ELF-1 (cell line): ENCODE measurements at regions not wholly inside any gene's neighbourhood (a gene's known extent, or its start where the extent isn't known, plus 50 kb on each side); places are given as distances from the start of the nearest gene placed in this dataset.
"Not testable (repeated sequence)": the region's sequence is repeated elsewhere in the genome, so short reads cannot be mapped to it uniquely, and the experiment has no call there.

Experiments
- DNase-seq: peaks from one replicate; pipeline ENCODE4 v3.0.0-alpha.2; 2016; ENCODE audit warnings: low read depth, low spot score

DNA sequence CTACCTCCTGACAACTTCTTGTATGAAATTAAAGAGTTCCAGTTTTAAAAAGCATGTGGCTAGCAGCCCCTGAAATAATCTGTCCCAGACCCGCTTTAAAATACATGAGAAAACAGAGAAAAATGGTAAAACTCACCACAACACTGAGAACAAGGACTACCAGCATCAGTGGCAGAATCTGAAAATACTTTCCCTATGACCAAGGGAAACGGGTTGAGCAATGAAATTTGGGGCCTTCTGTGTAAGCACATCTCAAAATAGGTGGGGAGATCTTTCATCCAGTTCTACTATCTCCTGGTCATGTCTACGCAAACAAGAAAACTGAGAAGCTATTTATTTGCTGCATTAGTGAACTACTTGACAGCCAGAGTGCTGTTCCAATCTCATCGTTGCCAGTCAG is 172.3 kb downstream of the LNPK start:
- DNase-seq: no peak

DNA sequence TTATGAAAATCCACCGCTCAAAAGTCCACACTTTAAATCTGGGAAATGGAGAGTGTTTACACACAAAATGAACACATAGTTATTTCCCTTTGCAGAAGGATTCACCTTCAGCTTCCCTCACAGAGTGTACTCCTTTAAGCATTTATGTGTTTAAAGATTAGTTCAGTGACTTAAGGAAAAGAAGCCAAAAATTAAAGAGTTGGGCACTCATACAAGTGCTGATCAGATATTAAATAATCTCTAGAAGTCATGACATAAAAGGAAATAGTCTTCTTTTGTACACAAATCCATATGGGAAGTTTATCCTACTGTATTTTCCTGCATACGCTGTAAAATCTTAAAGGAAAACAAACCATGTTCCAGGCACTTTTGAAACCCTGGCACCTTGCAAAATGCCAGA is 174.2 kb downstream of the LNPK start:
- no peak for DNase-seq

DNA sequence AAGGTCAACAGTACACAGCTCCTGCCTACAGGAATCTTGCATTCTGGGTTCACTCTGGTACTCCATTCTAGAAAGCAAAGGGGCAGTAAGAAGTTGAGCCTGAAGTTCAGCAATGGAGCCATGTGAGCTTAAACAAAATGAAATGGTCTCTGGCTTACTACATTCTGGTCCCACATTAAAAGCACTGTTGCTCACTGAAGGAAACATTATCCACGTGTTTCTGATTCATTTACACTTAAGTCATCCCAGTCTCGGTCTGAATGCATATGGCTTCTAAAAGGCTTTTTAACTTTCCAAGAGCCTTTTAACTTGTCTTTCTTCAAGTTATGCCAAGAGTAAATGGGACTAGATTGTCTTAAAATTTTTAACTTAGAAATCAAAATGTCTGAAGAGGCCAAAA is 177.8 kb downstream of the LNPK start:
- DNase-seq: no peak

DNA sequence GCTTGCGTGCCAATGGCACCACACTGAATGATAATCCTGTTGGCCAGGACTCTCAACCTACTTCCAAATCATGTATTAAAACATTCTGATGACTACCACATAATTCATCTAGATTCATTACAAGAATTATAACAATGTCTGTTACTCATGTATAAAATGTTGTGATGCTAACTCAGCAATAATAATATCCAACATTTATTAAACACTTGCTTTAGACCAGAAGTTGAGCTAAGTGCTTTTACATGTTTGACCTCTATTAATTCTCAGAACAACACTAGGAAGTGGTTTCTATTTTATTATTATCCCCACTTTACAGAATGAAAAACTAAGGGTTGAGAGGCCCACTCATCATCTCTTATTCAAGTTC is 178.4 kb downstream of the LNPK start:
- no peak for DNase-seq

DNA sequence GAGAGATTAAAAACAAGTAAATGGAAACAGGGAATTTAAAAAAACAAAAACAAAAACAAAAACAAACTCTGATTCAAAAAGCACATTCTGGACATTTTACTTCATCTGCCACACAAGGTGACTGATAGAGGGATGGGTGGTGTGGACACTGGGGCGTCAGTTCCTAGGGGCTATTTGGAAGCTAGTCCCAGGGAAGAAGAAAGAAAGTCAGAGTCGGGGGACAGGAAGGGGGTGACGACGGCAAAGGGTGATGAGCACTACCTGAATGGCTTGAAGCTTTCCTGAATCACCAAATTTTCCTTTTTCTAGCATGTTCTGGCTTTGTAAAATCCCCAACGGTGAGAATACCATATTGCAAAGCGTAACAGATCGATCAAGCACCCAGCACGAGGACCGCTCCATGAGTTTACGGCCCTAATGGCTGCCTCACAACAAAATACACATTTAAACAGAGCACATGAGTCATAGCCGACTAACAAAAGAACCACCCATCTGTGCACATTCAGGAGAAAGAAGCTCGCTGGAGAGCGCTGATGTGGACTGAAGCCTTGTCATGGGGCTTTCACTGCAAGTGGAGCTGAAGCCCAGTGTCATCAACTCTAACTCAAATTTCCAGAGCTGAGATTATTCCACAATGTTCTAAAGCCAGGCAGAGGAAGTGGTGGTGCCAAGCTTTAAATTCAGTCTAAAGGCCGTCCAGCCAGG is 178.9 kb downstream of the LNPK start:
- DNase-seq: no peak

DNA sequence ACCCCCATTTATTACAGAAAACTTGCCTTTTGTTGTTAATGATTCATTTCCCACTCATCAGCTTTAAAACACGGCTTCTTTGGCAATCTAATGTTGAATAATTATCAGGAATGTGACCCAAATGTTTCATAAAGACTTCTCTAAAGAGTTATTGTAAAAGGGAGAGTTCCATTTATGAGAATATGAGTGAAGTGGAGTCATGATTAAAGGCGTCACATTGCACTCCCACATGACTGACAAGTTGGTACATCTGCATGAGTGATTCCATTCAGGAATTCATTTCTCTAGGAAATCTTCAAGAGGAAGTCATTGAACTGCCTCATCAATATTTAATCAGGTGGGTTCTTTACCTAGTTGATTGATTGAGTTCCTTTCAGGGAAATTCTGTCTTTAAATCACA is 184.8 kb downstream of the LNPK start:
- no peak for DNase-seq

DNA sequence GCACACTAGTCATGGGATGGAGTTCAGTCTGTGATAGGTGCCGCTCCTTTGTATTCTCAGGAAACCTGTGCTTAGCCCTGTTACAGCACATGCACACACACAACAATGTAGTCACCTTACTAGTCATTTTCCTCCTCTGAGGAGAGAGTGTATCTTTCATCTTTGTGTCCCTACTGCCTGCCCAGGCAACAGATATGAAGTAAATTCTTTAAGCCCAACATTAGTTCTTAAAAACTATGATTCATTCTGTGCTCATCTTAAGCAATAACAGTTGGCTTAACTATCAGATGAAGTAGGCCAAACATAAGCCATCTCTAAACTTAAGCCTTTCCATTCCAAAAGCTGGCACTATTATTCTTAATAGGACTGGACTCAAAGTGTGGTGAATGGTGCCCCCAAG is 186.5 kb downstream of the LNPK start:
- no peak for DNase-seq

DNA sequence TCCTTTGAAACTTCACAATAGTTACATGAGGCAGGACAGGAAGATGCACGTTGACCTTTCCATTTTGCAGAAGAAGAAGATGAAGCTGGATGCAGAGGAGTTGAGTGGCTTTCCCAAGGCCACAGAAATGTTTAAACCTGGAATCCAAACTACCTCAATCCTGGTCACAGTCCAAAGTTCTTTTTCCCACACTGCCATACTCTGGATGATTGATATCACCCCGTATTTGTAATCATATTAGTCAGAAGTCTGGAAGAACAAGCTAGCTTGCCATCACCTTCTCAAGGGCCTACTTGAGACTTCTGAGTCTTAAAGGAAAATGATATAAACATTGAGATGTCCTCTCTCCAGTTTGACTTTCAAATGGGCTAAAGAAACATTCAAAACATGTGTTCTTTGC is 190.1 kb downstream of the LNPK start:
- DNase-seq: no peak

DNA sequence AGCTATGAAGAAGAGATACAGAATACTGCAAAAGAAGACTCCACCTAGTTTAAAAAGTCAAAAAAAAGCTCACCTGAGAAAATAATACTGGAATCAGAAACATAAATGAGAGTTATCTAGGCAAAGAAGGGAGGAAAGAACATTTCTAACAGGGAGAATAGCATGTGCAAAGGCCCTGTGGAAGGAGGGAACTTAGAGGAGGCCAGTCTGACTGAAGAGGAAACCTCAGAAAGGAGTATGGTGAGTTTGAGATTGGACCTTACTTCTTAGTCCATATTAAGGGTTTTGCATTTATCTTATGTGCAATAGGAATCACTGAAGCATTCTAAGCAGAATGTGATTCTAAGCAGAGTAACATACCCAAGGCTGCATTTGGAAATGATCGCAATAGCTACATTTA is 193.2 kb downstream of the LNPK start:
- DNase-seq: no peak

DNA sequence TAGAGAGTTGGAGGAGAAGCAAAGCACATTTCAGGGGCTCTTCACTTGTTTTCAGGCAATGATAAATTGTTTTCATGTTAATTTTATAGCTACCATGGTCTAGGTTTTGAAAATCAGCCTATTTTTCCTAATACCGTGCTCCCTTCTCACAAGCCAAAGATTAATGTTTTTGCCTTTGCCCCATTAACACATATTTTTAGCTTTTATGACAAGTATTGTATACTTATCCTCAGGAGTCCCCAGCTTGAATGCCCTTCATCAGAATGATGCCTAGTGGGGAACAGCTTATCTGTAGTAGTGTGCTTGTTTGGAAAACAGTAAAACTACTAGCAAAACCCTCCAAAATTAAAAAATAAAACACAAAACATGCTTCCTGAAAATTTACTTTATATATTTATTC is 194.0 kb downstream of the LNPK start:
- no peak for DNase-seq

DNA sequence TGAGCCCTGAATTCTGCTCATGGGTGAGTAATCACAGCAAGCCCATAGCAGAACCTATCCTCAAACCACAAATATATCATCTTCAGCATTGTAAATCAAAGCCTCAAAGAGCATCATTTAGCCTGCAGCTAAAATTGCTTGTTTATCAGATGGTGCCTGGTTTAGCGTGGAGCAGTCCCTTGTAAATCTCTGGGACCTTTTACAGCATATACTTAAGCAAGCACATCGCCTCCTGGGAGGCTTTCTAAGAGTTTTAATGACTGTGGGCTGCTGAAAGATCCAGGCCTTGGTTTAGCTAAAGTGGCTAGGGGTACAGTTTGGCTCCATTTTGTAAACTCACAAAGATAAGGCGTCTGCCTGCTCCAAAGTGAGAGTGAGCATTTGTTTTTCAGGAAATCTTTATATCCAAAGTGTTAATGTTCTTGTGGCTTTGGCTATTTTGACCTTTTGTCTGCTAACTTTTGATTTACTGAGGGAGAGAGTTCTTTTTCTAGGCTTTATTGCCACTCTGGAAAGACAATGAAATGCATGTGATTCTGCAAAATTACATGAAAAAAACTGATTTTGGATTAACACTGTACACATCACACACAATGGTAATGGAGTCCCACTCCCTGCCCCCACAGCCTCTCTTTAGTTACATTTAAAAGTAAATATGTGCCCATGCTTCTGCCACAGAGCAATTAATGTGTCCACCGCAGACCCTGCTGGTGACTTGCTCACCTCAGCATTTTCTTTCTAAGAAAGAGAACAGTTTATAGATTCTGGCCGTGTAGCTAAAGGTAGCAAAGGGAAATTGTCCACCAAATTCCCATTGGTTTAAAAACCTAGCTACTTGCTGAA is 194.8 kb downstream of the LNPK start:
- DNase-seq: peak; percentile 72

DNA sequence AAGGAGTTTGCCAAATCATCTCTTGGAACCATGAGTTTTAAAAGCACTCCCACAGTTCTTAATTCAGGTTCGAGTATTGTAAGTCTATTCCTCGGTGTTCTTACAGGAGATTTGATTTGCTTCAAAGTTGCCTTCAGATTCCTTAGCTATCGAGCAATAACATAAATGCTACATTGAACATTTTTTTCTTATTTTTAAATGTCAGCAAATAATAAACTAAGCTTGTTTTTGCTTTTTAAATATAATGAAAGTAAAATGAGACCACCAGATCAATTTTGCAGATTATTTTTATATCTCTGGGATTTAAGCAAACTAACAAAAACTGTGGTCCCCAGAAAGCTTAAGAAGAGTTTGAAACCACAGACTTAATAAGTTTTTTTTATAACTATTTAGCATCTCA is 195.5 kb downstream of the LNPK start:
- DNase-seq: no peak

DNA sequence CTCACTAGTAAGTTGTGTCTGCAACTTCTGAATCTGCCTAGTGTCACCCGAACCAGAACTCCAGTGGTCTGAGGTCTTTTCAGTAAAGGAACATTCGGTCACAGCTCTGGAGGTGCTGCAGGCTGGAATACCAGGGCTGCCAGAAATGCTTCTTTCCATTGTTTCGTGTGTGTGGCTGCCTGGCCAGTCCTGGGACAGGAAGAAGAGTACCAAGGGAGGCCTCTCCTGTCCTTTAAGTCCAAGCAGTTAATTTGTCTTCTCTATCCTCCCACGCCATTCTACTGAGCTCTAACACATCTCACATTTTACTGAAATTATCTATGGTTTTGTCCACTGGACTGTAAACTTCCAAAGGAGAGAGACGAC is 196.0 kb downstream of the LNPK start:
- DNase-seq: peak; percentile 84

DNA sequence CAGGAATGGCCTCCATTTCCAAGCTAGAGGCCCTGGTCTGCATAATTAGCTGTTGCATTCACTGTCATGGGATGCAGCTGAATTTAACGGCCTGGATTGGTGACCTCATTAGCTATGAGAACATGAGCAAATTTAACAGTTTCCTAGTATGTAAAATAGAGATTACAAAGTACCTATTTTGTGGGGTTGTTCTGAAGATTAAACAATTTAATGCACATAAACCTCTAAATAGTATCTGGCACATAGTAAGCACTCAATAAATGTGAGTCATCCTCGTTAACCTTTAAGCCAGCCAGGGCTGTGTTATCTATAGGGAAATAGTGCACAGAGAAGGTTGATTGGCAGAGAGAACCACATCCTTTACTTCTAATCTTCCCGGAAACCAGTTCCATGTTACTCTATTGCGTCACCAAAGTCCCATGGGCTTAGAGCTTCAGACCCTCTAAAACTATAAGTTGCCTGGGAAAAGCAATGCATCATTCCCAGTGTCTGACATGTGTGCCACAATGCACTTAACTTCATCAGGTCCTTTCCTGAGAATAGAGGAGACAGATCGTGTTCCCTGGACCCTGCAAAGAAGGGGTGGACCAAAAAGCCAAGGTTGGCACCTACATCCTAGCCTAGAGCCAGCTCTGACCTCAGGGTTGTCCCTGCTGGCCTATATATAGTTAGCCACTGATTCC is 196.5 kb downstream of the LNPK start:
- DNase-seq: no peak

DNA sequence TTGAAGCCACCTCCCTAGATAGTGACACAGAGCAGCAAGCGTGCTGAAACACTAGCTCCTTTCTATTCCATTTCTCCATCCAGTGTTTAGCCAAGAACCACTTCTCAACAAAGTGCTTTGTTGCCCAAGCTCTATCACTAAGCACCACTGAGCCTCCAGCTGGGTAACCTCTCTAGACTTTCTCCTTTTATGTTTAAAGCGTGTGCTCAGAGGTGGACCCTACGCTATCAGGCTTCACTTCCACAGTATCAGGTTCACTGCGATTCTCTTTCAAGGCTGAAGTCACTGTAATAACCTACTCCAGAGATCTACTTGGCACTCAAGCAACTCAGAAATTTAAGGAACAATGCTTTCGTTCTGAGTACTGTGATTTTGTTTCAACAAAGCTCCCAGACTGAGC is 197.9 kb downstream of the LNPK start:
- no peak for DNase-seq

DNA sequence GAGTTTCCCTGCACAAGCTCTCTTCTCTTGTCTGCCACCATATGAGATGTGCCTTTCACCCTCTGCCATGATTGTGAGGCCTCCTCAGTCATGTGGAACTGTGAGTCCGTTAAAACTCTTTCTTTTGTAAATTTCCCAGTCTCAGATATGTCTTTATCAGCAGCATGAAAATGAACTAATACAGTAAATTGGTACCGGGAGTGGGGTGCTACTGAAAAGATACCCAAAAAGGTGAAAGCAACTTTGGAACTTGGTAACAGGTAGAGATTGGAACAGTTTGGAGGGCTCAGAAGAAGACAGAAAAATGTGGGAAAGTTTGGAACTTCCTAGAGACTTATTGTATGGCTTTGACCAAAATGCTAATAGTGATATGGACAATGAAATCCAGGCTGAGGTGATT is 205.6 kb downstream of the LNPK start:
- DNase-seq: not testable (repeated sequence)

DNA sequence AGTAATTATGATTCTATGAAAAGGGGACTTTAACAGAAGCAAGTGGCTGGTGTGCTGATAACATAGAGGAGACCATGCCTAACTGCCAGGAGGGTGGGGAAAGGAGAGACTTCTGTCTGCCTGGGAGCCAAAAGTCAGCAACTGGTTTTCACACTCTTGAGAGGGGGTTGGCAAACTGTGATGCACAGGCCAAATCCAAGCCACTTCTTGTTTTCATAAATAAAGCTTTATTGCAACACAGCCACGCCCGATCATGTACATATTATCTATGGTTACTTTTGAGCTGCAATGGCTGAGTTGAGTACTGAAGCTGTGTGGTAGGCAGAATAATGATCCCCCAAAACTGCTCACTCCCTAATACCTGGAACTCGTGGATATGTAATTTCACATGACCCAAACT is 208.4 kb downstream of the LNPK start:
- DNase-seq: no peak

DNA sequence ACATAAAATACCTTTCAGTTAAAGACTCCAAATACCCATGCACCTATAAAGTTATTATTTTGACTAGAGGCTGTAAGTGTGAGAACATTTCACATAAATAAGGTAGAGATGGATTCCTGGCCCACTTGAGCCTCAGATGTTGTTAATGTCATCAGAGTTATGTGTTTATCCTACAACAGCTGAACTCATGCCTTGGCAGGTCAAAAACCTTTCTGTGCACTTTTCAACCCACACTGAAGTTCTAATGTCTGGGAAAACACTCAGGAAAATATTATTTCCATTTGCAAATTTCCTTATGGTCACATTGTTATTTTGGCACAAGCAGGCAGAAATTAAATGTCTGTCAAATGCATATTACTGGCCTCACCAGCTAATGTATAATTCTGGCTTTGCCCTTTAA is 209.2 kb downstream of the LNPK start:
- DNase-seq: no peak

DNA sequence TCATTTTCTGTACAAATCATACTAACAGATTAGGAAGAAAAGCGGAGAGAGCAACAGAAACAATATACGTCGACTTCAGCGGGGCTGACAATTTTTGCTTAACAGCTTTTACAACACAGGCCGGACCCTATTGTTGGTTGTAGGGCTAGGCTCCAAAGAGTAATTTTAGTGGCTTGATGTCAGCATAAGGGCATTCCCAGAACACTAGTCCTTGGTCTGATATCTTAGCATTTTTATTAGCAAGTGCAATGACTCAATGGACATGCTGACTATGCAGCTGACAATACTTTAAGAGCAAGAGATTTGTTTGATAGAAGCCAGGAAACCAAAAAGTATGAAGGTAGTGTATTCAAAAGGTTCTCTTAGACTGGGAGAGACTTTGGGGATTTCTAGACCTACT is 209.9 kb downstream of the LNPK start:
- DNase-seq: no peak

DNA sequence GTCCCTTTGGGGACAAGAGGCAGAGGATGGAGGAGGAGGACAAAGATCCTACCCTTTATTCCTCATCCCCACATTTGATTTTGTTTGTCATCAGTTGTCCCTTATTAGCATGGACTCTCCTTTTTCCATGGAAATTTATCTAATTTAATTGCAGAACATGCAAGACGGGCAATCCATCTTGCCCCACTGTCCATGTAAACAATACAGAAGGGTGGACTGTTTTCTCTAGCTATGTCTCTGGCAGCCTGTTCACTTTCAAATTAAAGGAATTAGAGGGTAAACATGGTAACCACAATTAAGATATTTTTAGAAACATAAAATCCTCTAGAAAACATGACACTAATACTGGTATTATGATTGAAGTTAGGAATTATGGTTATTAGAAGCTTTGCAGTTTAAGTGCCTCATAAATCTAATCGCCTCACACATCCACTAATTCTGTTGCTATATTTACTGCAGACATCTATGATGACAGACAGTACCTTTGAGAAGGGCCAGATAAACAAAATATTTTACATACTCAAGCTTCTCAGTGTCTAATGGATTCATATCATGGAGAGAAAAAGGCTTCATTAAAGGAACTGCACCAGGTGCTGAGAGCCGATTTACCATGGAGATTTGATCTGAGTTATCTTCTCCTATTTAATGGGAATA is 215.5 kb downstream of the LNPK start:
- DNase-seq: no peak

DNA sequence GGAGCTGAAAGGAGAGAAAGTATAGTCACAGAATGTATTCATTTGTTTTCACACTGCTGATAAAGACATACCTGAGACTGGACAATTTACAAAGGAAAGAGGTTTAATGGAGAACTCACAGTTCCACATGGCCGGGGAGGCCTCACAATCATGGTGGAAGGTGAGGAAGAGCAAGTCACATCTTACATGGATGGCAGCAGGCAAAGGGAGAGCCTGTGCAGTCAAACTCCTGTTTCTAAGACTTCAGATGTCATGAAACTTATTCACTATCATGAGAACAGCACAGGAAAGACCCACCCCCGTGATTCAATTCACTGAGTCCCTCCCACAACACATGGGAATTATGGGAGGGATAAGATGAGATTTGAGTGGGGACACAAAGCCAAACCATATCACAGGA is 224.7 kb downstream of the LNPK start:
- DNase-seq: not testable (repeated sequence)

DNA sequence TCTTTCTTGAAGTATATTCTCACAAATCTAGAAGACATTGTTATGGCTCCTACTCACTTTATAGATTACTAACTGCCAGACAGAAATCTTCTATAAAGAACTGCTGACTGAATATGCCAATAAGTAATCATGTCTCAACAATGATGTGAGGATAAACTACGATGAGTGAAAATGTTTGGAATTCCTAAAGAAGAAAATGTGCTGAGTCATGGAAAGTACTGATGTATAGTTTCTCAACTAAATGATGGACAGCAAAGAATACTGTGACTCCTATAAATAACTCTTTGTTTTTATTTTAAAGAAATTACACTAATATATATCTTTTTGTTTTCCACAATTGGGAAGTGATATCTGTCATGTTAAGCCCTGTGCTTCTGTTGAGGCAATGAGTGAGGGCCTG is 232.9 kb downstream of the LNPK start:
- no peak for DNase-seq
